GM19324 (cell line): ENCODE measurements at regions not wholly inside any gene's neighbourhood (a gene's known extent, or its start where the extent isn't known, plus 50 kb on each side); places are given as distances from the start of the nearest gene placed in this dataset.
"Not testable (repeated sequence)": the region's sequence is repeated elsewhere in the genome, so short reads cannot be mapped to it uniquely, and the experiment has no call there.

Experiments used
- ATAC-seq: cut with Tn5 transposase; IDR thresholded peaks from one replicate; pipeline ENCODE4 v1.9.1; 2021; ENCODE audit warnings: mild to moderate bottlenecking, moderate library complexity; ENCODE audit not compliant: unreplicated experiment, low FRiP score

- no peak for ATAC-seq
Observed at GRCh38 chr6:82624251-82624650, 260.6 kb downstream of the TPBG start.

- not testable (repeated sequence) for ATAC-seq
Observed at GRCh38 chr6:82626946-82627345, 263.3 kb downstream of the TPBG start.

GRCh38 chr6:82629921-82630320 is 266.3 kb downstream of the TPBG start:
- no peak for ATAC-seq

- no peak for ATAC-seq
Observed at GRCh38 chr6:82641677-82642076, 278.1 kb downstream of the TPBG start.

- no peak for ATAC-seq
Observed at GRCh38 chr6:82645536-82646230, 282.1 kb downstream of the TPBG start.

- no peak for ATAC-seq
Observed at GRCh38 chr6:82646231-82646615, 282.6 kb downstream of the TPBG start.

- ATAC-seq = no peak
Observed at GRCh38 chr6:82651845-82652335, 288.3 kb downstream of the TPBG start.

GRCh38 chr6:82679232-82679631 is 315.6 kb downstream of the TPBG start:
- ATAC-seq = no peak

- no peak for ATAC-seq
Observed at GRCh38 chr6:82680192-82680591, 316.6 kb downstream of the TPBG start.

GRCh38 chr6:82681119-82681714 is 317.6 kb downstream of the TPBG start:
- no peak for ATAC-seq

GRCh38 chr6:82686719-82687118 is 323.1 kb downstream of the TPBG start:
- ATAC-seq = no peak

GRCh38 chr6:82687855-82688254 is 324.2 kb downstream of the TPBG start:
- no peak for ATAC-seq

- no peak for ATAC-seq
Observed at GRCh38 chr6:82690283-82690682, 326.7 kb downstream of the TPBG start.

GRCh38 chr6:82691997-82692396 is 328.4 kb downstream of the TPBG start:
- no peak for ATAC-seq

GRCh38 chr6:82693094-82693493 is 329.5 kb downstream of the TPBG start:
- no peak for ATAC-seq

- no peak for ATAC-seq
Observed at GRCh38 chr6:82701341-82701740, 337.7 kb downstream of the TPBG start.

- no peak for ATAC-seq
Observed at GRCh38 chr6:82702574-82702973, 339.0 kb downstream of the TPBG start.

- no peak for ATAC-seq
Observed at GRCh38 chr6:82703230-82703629, 339.6 kb downstream of the TPBG start.

GRCh38 chr6:82704045-82704444 is 340.4 kb downstream of the TPBG start:
- ATAC-seq = no peak

GRCh38 chr6:82705579-82705978 is 342.0 kb downstream of the TPBG start:
- ATAC-seq = no peak

GRCh38 chr6:82711105-82711827 is 347.6 kb downstream of the TPBG start:
- no peak for ATAC-seq

GRCh38 chr6:82711971-82712370 is 348.4 kb downstream of the TPBG start:
- ATAC-seq = no peak
